Vagina (tissue), 2 donors: ENCODE measurements at regions not wholly inside any gene's neighbourhood (a gene's known extent, or its start where the extent isn't known, plus 50 kb on each side); places are given as distances from the start of the nearest gene placed in this dataset.

Experiments
- DNase-seq, 2 donors: peaks; one replicate each; pipeline ENCODE4 v3.0.0-alpha.2; 2017; ENCODE audit errors: extremely low spot score in 2 of 2
- H3K27ac ChIP-seq: fragments of 200-600 bp; sonication (generic); one replicate; pipeline ENCODE4 v1.5.1; 2019
- H3K27me3 ChIP-seq: fragments of 200-600 bp; sonication (generic); one replicate; pipeline ENCODE4 v1.5.1; 2019
- H3K36me3 ChIP-seq, 2 donors: fragments of 200-600 bp; sonication (generic); one replicate each; pipeline ENCODE4 v1.5.1; 2017 to 2019
- H3K4me1 ChIP-seq: fragments of 200-600 bp; sonication (generic); one replicate; pipeline ENCODE4 v1.5.1; 2019
- H3K4me3 ChIP-seq, 2 donors: fragments of 200-600 bp; sonication (generic); 1 replicate in 1 of 2; 2 replicates in 1 of 2; pipeline ENCODE4 v1.5.1; 2016 to 2019
- H3K9me3 ChIP-seq: fragments of 200-600 bp; sonication (generic); one replicate; pipeline ENCODE4 v1.5.1; 2019
- CTCF ChIP-seq, 3 experiments: fragments of 450-650 bp in 2 of 3; fragments of 200-600 bp in 1 of 3; sonication (generic) in 1 of 3; IDR thresholded peaks; one replicate each; pipeline ENCODE4 v1.5.1; 2017 to 2019; ENCODE audit warnings: antibody characterized with exemption in 3 of 3, mild to moderate bottlenecking in 2 of 3, moderate library complexity in 2 of 3
- POLR2A ChIP-seq, 2 donors: fragments of 450-650 bp; IDR thresholded peaks; one replicate each; pipeline ENCODE4 v1.6.1; 2017; ENCODE audit warnings: antibody characterized with exemption in 2 of 2, mild to moderate bottlenecking in 2 of 2, moderate library complexity in 2 of 2
- POLR2AphosphoS5 ChIP-seq, 2 donors: sonication (generic); formaldehyde crosslinking; IDR thresholded peaks; one replicate each; pipeline ENCODE4 v1.9.0; 2017; ENCODE audit warnings: antibody characterized with exemption in 2 of 2, mild to moderate bottlenecking in 2 of 2, low read depth in 1 of 2; ENCODE audit not compliant: insufficient read depth in 1 of 2
- intact Hi-C: fragments of 100-400 bp; cut with DNase I; formaldehyde crosslinking; loops from one replicate; pipeline ENCODE4 v1.15.1; 2023

GRCh38 chr1:82879701-82880305 lies 1079.1 kb downstream of the ADGRL2 start:
- no peak for DNase-seq
- Histone ChIP-seq H3K4me3 (no peak overlapping the region), H3K27me3 (no peaks in the 10 kb centered on the region), H3K36me3 (no peaks in the 10 kb centered on the region), H3K9me3 (no peaks in the 10 kb centered on the region), H3K4me1 (no peaks in the 10 kb centered on the region), H3K27ac (no peak overlapping the region)
- no peak for TF ChIP-seq POLR2AphosphoS5 (IDR thresholded peaks at IDR 0.05; ENCODE audit: insufficient read depth in 1 of 2, low read depth in 1 of 2)
- TF ChIP-seq POLR2A (IDR thresholded peaks at IDR 0.05) = no peak
- no peak for TF ChIP-seq CTCF (IDR thresholded peaks at IDR 0.05)
- intact Hi-C loops = no loop called here

- no peak for DNase-seq
- TF ChIP-seq CTCF (IDR thresholded peaks at IDR 0.05) = no peak
- no peak for TF ChIP-seq POLR2A (IDR thresholded peaks at IDR 0.05)
- no peak for TF ChIP-seq POLR2AphosphoS5 (IDR thresholded peaks at IDR 0.05; ENCODE audit: insufficient read depth in 1 of 2, low read depth in 1 of 2)
- Histone ChIP-seq H3K4me3 (no peak overlapping the region), H3K27me3 (no peaks in the 10 kb centered on the region), H3K9me3 (no peaks in the 10 kb centered on the region), H3K27ac (no peak overlapping the region), H3K36me3 (no peaks in the 10 kb centered on the region), H3K4me1 (no peaks in the 10 kb centered on the region)
- intact Hi-C loops = no loop called here
Observed at GRCh38 chr1:82875170-82875569, 1074.4 kb downstream of the ADGRL2 start.

- H3K27me3 ChIP-seq = no peaks in the 10 kb centered on the region
- H3K4me1 ChIP-seq = no peaks in the 10 kb centered on the region
- no peak for DNase-seq
- H3K9me3 ChIP-seq = no peaks in the 10 kb centered on the region
- no peak overlapping the region for H3K27ac ChIP-seq
- H3K36me3 ChIP-seq = no peaks in the 10 kb centered on the region
- intact Hi-C loops = no loop called here
- no peak overlapping the region for H3K4me3 ChIP-seq
- TF ChIP-seq POLR2AphosphoS5 (IDR thresholded peaks at IDR 0.05; ENCODE audit: insufficient read depth in 1 of 2, low read depth in 1 of 2) = no peak
- TF ChIP-seq CTCF (IDR thresholded peaks at IDR 0.05) = no peak
- no peak for TF ChIP-seq POLR2A (IDR thresholded peaks at IDR 0.05)
Observed at GRCh38 chr1:82874041-82874440, 1073.3 kb downstream of the ADGRL2 start.

GRCh38 chr1:82870332-82870731 lies 1069.6 kb downstream of the ADGRL2 start:
- H3K27ac ChIP-seq = no peak overlapping the region
- no peak overlapping the region for H3K4me3 ChIP-seq
- H3K9me3 ChIP-seq = no peaks in the 10 kb centered on the region
- no peak for DNase-seq
- intact Hi-C loops = no loop called here
- no peaks in the 10 kb centered on the region for H3K27me3 ChIP-seq
- H3K4me1 ChIP-seq = no peaks in the 10 kb centered on the region
- no peak for TF ChIP-seq POLR2AphosphoS5 (IDR thresholded peaks at IDR 0.05; ENCODE audit: insufficient read depth in 1 of 2, low read depth in 1 of 2)
- no peak for TF ChIP-seq CTCF (IDR thresholded peaks at IDR 0.05)
- TF ChIP-seq POLR2A (IDR thresholded peaks at IDR 0.05) = no peak
- no peaks in the 10 kb centered on the region for H3K36me3 ChIP-seq

- Histone ChIP-seq H3K36me3 (no peaks in the 10 kb centered on the region), H3K4me3 (no peak overlapping the region), H3K27ac (no peak overlapping the region), H3K27me3 (no peaks in the 10 kb centered on the region), H3K4me1 (no peaks in the 10 kb centered on the region), H3K9me3 (no peaks in the 10 kb centered on the region)
- intact Hi-C loops = no loop called here
- no peak for DNase-seq
- TF ChIP-seq CTCF (IDR thresholded peaks at IDR 0.05) = no peak
- no peak for TF ChIP-seq POLR2AphosphoS5 (IDR thresholded peaks at IDR 0.05; ENCODE audit: insufficient read depth in 1 of 2, low read depth in 1 of 2)
- no peak for TF ChIP-seq POLR2A (IDR thresholded peaks at IDR 0.05)
Observed at GRCh38 chr1:82867781-82868180, 1067.0 kb downstream of the ADGRL2 start.
